H1 (cell line): ENCODE measurements at regions not wholly inside any gene's neighbourhood (a gene's known extent, or its start where the extent isn't known, plus 50 kb on each side); places are given as distances from the start of the nearest gene placed in this dataset.

ENCODE experiments used
- CTCF ChIA-PET: fragments of 300-600 bp; sonication (Branson Sonifier 250); formaldehyde crosslinking; loops from one replicate; lab custom pipeline; 2021; ENCODE audit not compliant: partially characterized antibody; lab: Charles Lee
- POLR2A ChIA-PET: fragments of 300-600 bp; sonication (Branson Sonifier 250); formaldehyde crosslinking; loops from one replicate; lab custom pipeline; 2021; ENCODE audit warnings: inconsistent platforms; ENCODE audit not compliant: partially characterized antibody; lab: Charles Lee
- DNase-seq, 2 experiments: peaks; one replicate each; pipeline versions ENCODE4 v3.0.0 to v3.0.0-alpha.2; 2010 to 2022; ENCODE audit warnings: low spot score in 2 of 2, low read depth in 1 of 2, mixed read lengths in 1 of 2
- FAIRE-seq: peaks from 2 replicates; lab custom pipeline; 2011; peaks lifted over from hg19 to GRCh38; lab: Jason Lieb, UNC
- H2AFZ ChIP-seq: 2 replicates; pipeline ENCODE4 v1.8.1; 2012; ENCODE audit warnings: low read length, inconsistent platforms
- H2AK5ac ChIP-seq: 2 replicates; pipeline ENCODE4 v1.6.1; 2013; ENCODE audit warnings: low read depth, low read length
- H2BK120ac ChIP-seq: replicated peaks from 2 replicates; pipeline ENCODE3; 2013; ENCODE audit warnings: low read depth, low read length, inconsistent platforms
- H2BK12ac ChIP-seq: 2 replicates; pipeline ENCODE4 v1.6.1; 2013; ENCODE audit warnings: low read depth, low read length
- H2BK15ac ChIP-seq: 2 replicates; pipeline ENCODE4 v1.6.1; 2013; ENCODE audit warnings: low read length
- H2BK20ac ChIP-seq: 2 replicates; pipeline ENCODE4 v1.6.1; 2013; ENCODE audit warnings: low read length
- H2BK5ac ChIP-seq: 2 replicates; pipeline ENCODE4 v1.6.1; 2013; ENCODE audit warnings: low read depth, low read length
- H3K14ac ChIP-seq: 2 replicates; pipeline ENCODE4 v1.6.1; 2013; ENCODE audit warnings: inconsistent platforms; ENCODE audit not compliant: insufficient read length
- H3K18ac ChIP-seq: 2 replicates; pipeline ENCODE4 v1.6.1; 2013; ENCODE audit warnings: low read length; ENCODE audit errors: extremely low read depth
- H3K23ac ChIP-seq: 2 replicates; pipeline ENCODE4 v1.6.1; 2013; ENCODE audit warnings: inconsistent platforms; ENCODE audit not compliant: insufficient read length
- H3K23me2 ChIP-seq: 2 replicates; pipeline ENCODE4 v1.6.1; 2013; ENCODE audit warnings: low read depth, low read length
- H3K27ac ChIP-seq: 2 replicates; pipeline ENCODE4 v1.6.1; 2011; ENCODE audit warnings: low read depth, low read length, inconsistent platforms
- H3K27me3 ChIP-seq, 4 experiments: replicated peaks in 1 of 4; 1 replicate in 1 of 4; 2 replicates in 3 of 4; pipeline versions ENCODE4 v1.6.1 to v1.8.1; 2011 to 2013; ENCODE audit warnings: low read length in 3 of 4, mild to moderate bottlenecking in 3 of 4, inconsistent platforms in 2 of 4, mixed read lengths in 2 of 4, moderate library complexity in 1 of 4; ENCODE audit not compliant: control insufficient read depth in 3 of 4, insufficient read depth in 3 of 4; ENCODE audit errors: extremely low read depth in 1 of 4
- H3K36me3 ChIP-seq, 4 experiments: 2 replicates each; pipeline versions ENCODE4 v1.6.1 to v1.8.1; 2011 to 2013; ENCODE audit warnings: mild to moderate bottlenecking in 4 of 4, low read length in 3 of 4, moderate library complexity in 2 of 4, control low read depth in 1 of 4, inconsistent platforms in 1 of 4; ENCODE audit not compliant: insufficient read depth in 4 of 4, control insufficient read depth in 2 of 4
- H3K4ac ChIP-seq: replicated peaks from 2 replicates; pipeline ENCODE3; 2013; ENCODE audit warnings: low read length, low read depth, mixed read lengths, inconsistent platforms; ENCODE audit not compliant: insufficient read length
- H3K4me1 ChIP-seq, 4 experiments: replicated peaks in 1 of 4; 1 replicate in 1 of 4; 2 replicates in 3 of 4; pipeline versions ENCODE4 v1.6.1 to v1.8.1; 2011 to 2013; ENCODE audit warnings: low read length in 3 of 4, inconsistent platforms in 2 of 4, mixed read lengths in 1 of 4; ENCODE audit not compliant: insufficient read depth in 4 of 4, control insufficient read depth in 3 of 4
- H3K4me2 ChIP-seq, 2 experiments: 2 replicates each; pipeline versions ENCODE4 v1.6.1 to v1.8.1; 2011 to 2013; ENCODE audit warnings: low read depth in 2 of 2, low read length in 2 of 2, control low read depth in 1 of 2, inconsistent platforms in 1 of 2, mild to moderate bottlenecking in 1 of 2; ENCODE audit not compliant: insufficient read depth in 1 of 2
- H3K4me3 ChIP-seq, 4 experiments: fragments of 200-600, 300-600 bp in 1 of 4; sonication (generic), shearing (Covaris generic), sonication (Bioruptor Twin) in 1 of 4; 2 replicates each; pipeline versions ENCODE4 v1.5.1 to v1.8.1; 2011 to 2016; ENCODE audit warnings: low read length in 4 of 4, low read depth in 3 of 4, control low read depth in 2 of 4, inconsistent platforms in 2 of 4, mild to moderate bottlenecking in 2 of 4, mixed read lengths in 1 of 4, moderate library complexity in 1 of 4; ENCODE audit not compliant: insufficient read depth in 2 of 4; ENCODE audit errors: extremely low read depth in 1 of 4
- H3K56ac ChIP-seq: replicated peaks from 2 replicates; pipeline ENCODE3; 2013; ENCODE audit warnings: low read depth, mild to moderate bottlenecking, mixed read lengths, low read length, inconsistent platforms; ENCODE audit not compliant: insufficient read length
- H3K79me1 ChIP-seq: 2 replicates; pipeline ENCODE4 v1.6.1; 2013; ENCODE audit warnings: low read depth, low read length, control low read depth
- H3K79me2 ChIP-seq, 2 experiments: 2 replicates each; pipeline versions ENCODE4 v1.6.1 to v1.8.1; 2012 to 2013; ENCODE audit warnings: low read length in 2 of 2, mild to moderate bottlenecking in 2 of 2, inconsistent platforms in 1 of 2; ENCODE audit not compliant: insufficient read depth in 2 of 2, control insufficient read depth in 1 of 2
- H3K9ac ChIP-seq, 4 experiments: replicated peaks in 1 of 4; 1 replicate in 1 of 4; 2 replicates in 3 of 4; pipeline versions ENCODE4 v1.6.1 to v1.8.1; 2011 to 2013; ENCODE audit warnings: low read depth in 3 of 4, low read length in 3 of 4, control low read depth in 2 of 4, mild to moderate bottlenecking in 2 of 4, moderate library complexity in 2 of 4, inconsistent platforms in 1 of 4; ENCODE audit errors: extremely low read depth in 1 of 4
- H3K9me3 ChIP-seq, 2 experiments: 2 replicates each; pipeline versions ENCODE4 v1.6.1 to v1.8.1; 2012 to 2013; ENCODE audit warnings: mild to moderate bottlenecking in 2 of 2, moderate library complexity in 2 of 2, control low read depth in 1 of 2, inconsistent platforms in 1 of 2, low read depth in 1 of 2, low read length in 1 of 2, mixed read lengths in 1 of 2; ENCODE audit not compliant: insufficient read depth in 2 of 2
- H4K20me1 ChIP-seq, 2 experiments: replicated peaks in 1 of 2; 2 replicates each; pipeline versions ENCODE3 to v1.8.1; 2011 to 2013; ENCODE audit warnings: inconsistent platforms in 2 of 2, low read length in 2 of 2, mild to moderate bottlenecking in 1 of 2; ENCODE audit not compliant: insufficient read depth in 2 of 2, control insufficient read depth in 1 of 2
- H4K5ac ChIP-seq: 2 replicates; pipeline ENCODE4 v1.6.1; 2013; ENCODE audit warnings: low read length, low read depth, mixed read lengths, inconsistent platforms; ENCODE audit not compliant: insufficient read length
- H4K8ac ChIP-seq: 2 replicates; pipeline ENCODE4 v1.8.0; 2013; ENCODE audit warnings: mild to moderate bottlenecking, moderate library complexity, low read length, inconsistent platforms; ENCODE audit not compliant: insufficient read depth; ENCODE audit errors: extremely low read depth
- H4K91ac ChIP-seq: replicated peaks from 2 replicates; pipeline ENCODE3; 2013; ENCODE audit warnings: low read length, mixed read lengths, inconsistent platforms; ENCODE audit not compliant: insufficient read length
- ATF2 ChIP-seq: IDR thresholded peaks from 2 replicates; pipeline ENCODE4 v1.6.1; 2012; ENCODE audit warnings: low read length, inconsistent platforms
- CBX5 ChIP-seq: fragments of 300-800, 300-1000 bp; sonication (generic); IDR thresholded peaks from 2 replicates; pipeline ENCODE4 v1.7.1; 2016; ENCODE audit warnings: antibody characterized with exemption, low read length, low read depth
- EGR1 ChIP-seq: IDR thresholded peaks from 2 replicates; pipeline ENCODE4 v1.6.1; 2011; ENCODE audit warnings: low read depth, low read length, borderline replicate concordance
- FOSL1 ChIP-seq: IDR thresholded peaks from 2 replicates; pipeline ENCODE4 v1.6.1; 2011; ENCODE audit warnings: mild to moderate bottlenecking, low read depth, low read length, moderate library complexity; ENCODE audit not compliant: insufficient read depth
- JUN ChIP-seq: IDR thresholded peaks from 2 replicates; pipeline ENCODE4 v1.6.1; 2011; ENCODE audit warnings: low read depth, mild to moderate bottlenecking, improper control_type of control experiment, low read length
- KDM4A ChIP-seq: IDR thresholded peaks from one replicate; pipeline ENCODE4 v1.7.1; 2012; ENCODE audit warnings: low read depth, mild to moderate bottlenecking, moderate library complexity, low read length, inconsistent platforms; ENCODE audit not compliant: severe bottlenecking
- MAFK ChIP-seq: IDR thresholded peaks from 2 replicates; pipeline ENCODE4 v1.6.1; 2012; ENCODE audit warnings: low read depth, mild to moderate bottlenecking, improper control_type of control experiment, low read length
- NRF1 ChIP-seq: IDR thresholded peaks from 2 replicates; pipeline ENCODE4 v1.6.1; 2011; ENCODE audit warnings: mild to moderate bottlenecking, low read depth, low read length, improper control_type of control experiment
- SP1 ChIP-seq: IDR thresholded peaks from 2 replicates; pipeline ENCODE4 v1.6.1; 2011; ENCODE audit warnings: low read depth, low read length
- SP2 ChIP-seq: IDR thresholded peaks from 2 replicates; pipeline ENCODE4 v1.6.1; 2012; ENCODE audit warnings: mild to moderate bottlenecking, low read length, inconsistent platforms
- TEAD4 ChIP-seq: IDR thresholded peaks from 2 replicates; pipeline ENCODE4 v1.6.1; 2012; ENCODE audit warnings: low read depth, low read length, inconsistent platforms, mixed read lengths
- YY1 ChIP-seq: IDR thresholded peaks from 2 replicates; pipeline ENCODE4 v1.6.1; 2011; ENCODE audit warnings: low read depth, mild to moderate bottlenecking, low read length
- ZNF274 ChIP-seq: IDR thresholded peaks from 2 replicates; pipeline ENCODE4 v1.7.0; 2012; ENCODE audit warnings: low read length, borderline replicate concordance; ENCODE audit errors: extremely low read depth
- WGBS, 2 experiments: shearing (Covaris generic) in 1 of 2; methylation state at CpG; one replicate each; pipeline versions ENCODE4 v1.1.6 to v1.1.7; 2013 to 2015; ENCODE audit warnings: low lambda C conversion rate in 2 of 2, mixed read lengths in 2 of 2, inconsistent platforms in 1 of 2, low coverage in 1 of 2, missing lambda C conversion rate in 1 of 2; ENCODE audit not compliant: insufficient replicate concordance in 2 of 2, insufficient coverage in 1 of 2, insufficient read length in 1 of 2; ENCODE audit errors: extremely low coverage in 1 of 2, missing lambda C conversion rate in 1 of 2; 5-methylcytosine and 5-hydroxymethylcytosine counted together

GRCh38 chr2:114038710-114039109, 148.8 kb downstream of the ACTR3 start:
- no peak overlapping the region for H3K23ac ChIP-seq
- H2BK5ac ChIP-seq = no peak overlapping the region
- DNase-seq (no peak), FAIRE-seq (no peak)
- no peaks in the 10 kb centered on the region for H4K20me1 ChIP-seq
- 87% methylated on average over 3 of the region's 3 CpGs; no CpG with 5 or more reads in 1 of the 2 experiments for WGBS, 2 experiments
- H2AK5ac ChIP-seq = no peak overlapping the region
- no peaks in the 10 kb centered on the region for H3K9me3 ChIP-seq
- H3K27me3 ChIP-seq = no peaks in the 10 kb centered on the region
- ChIA-PET CTCF (interaction anchor here (1.1 to 2.5 kb wide), 4 partner anchors 9 to 513 kb away, joined by 3 to 9 read pairs (median 4); no protein-coding TSS in a partner anchor), POLR2A (no interaction called here)
- H3K79me1 ChIP-seq = no peaks in the 10 kb centered on the region
- no peak overlapping the region for H4K8ac ChIP-seq
- no peak overlapping the region for H3K56ac ChIP-seq
- H2BK15ac ChIP-seq = no peak overlapping the region
- H3K9ac ChIP-seq = no peak overlapping the region
- TF ChIP-seq TEAD4 (no peak), KDM4A (no peak), YY1 (no peak), ZNF274 (no peak), SP1 (no peak), NRF1 (no peak), EGR1 (no peak), ATF2 (no peak), SP2 (no peak), MAFK (no peak), FOSL1 (no peak), JUN (no peak), CBX5 (no peak)
- H3K14ac ChIP-seq = no peak overlapping the region
- no peak overlapping the region for H3K18ac ChIP-seq
- H3K36me3 ChIP-seq = no peaks in the 10 kb centered on the region
- no peak overlapping the region for H2BK120ac ChIP-seq
- H4K5ac ChIP-seq = no peak overlapping the region
- H3K4ac ChIP-seq = no peak overlapping the region
- H3K79me2 ChIP-seq = no peaks in the 10 kb centered on the region
- H3K23me2 ChIP-seq = no peaks in the 10 kb centered on the region
- H2AFZ ChIP-seq = no peak overlapping the region
- H2BK20ac ChIP-seq = no peak overlapping the region
- no peak overlapping the region for H2BK12ac ChIP-seq
- no peak overlapping the region for H3K4me3 ChIP-seq
- H4K91ac ChIP-seq = no peak overlapping the region
- H3K4me1 ChIP-seq = no peaks in the 10 kb centered on the region
- H3K4me2 ChIP-seq = no peak overlapping the region
- H3K27ac ChIP-seq = no peak overlapping the region
